HepG2 (cell line): ENCODE measurements at regions not wholly inside any gene's neighbourhood (a gene's known extent, or its start where the extent isn't known, plus 50 kb on each side); places are given as distances from the start of the nearest gene placed in this dataset.

Experiments used
- ATAC-seq: fragments of 200-7000 bp; cut with Tn5 transposase; 3 replicates; pipeline ENCODE4 v1.9.1; 2020; ENCODE audit warnings: mild to moderate bottlenecking, moderate library complexity
- BruUV-seq: library from RNA; stranded (reverse); fragments of 400-500 nt; replicated peaks from 2 replicates; lab custom pipeline; 2021; lab: Mats Ljungman, UMichigan
- CTCF ChIA-PET: fragments of 300-600 bp; formaldehyde crosslinking; extraction: SDS; loops from one replicate; lab custom pipeline; 2021; ENCODE audit warnings: low total read pairs, inconsistent platforms, low intra/inter-chr PET ratio; lab: Yijun Ruan, JAX
- POLR2A ChIA-PET: fragments of 350-600 bp; sonication (Branson Sonifier 250); formaldehyde crosslinking; loops from one replicate; lab custom pipeline; 2020; ENCODE audit warnings: antibody characterized with exemption, inconsistent platforms; lab: Yijun Ruan, JAX
- DNase-seq: peaks from one replicate; pipeline ENCODE4 v3.0.0-alpha.2; 2015; ENCODE audit warnings: low spot score
- FAIRE-seq: peaks from 3 replicates; lab custom pipeline; 2011; peaks lifted over from hg19 to GRCh38; lab: Jason Lieb, UNC
- H2AFZ ChIP-seq: one replicate; pipeline ENCODE4 v1.6.1; 2011; ENCODE audit warnings: low read length, inconsistent platforms
- H3K27ac ChIP-seq: fragments of 300-600 bp; 3 replicates; pipeline ENCODE4 v1.8.0; 2011; ENCODE audit warnings: mixed run types, mild to moderate bottlenecking, mixed read lengths, low read length, inconsistent platforms; ENCODE audit not compliant: insufficient read depth; ENCODE audit errors: extremely low read length
- H3K27me3 ChIP-seq, 2 experiments: fragments of 200-600 bp in 1 of 2; 2 replicates in 1 of 2; 3 replicates in 1 of 2; pipeline versions ENCODE4 v1.6.0 to v1.8.0; 2011; ENCODE audit warnings: low read length in 2 of 2, mild to moderate bottlenecking in 2 of 2, moderate library complexity in 2 of 2, inconsistent platforms in 1 of 2; ENCODE audit not compliant: insufficient read depth in 2 of 2, control insufficient read depth in 1 of 2
- H3K36me3 ChIP-seq, 2 experiments: fragments of 200-600 bp in 1 of 2; replicated peaks in 1 of 2; 2 replicates in 1 of 2; 3 replicates in 1 of 2; pipeline versions ENCODE4 v1.5.1 to v1.8.0; 2011; ENCODE audit warnings: low read length in 2 of 2, inconsistent platforms in 1 of 2; ENCODE audit not compliant: insufficient read depth in 2 of 2, control insufficient read depth in 1 of 2
- H3K4me1 ChIP-seq: 2 replicates; pipeline ENCODE4 v1.5.1; 2012; ENCODE audit warnings: low read length, inconsistent platforms; ENCODE audit not compliant: insufficient read depth
- H3K4me2 ChIP-seq: 2 replicates; pipeline ENCODE4 v1.6.0; 2011; ENCODE audit warnings: low read depth, low read length, inconsistent platforms
- H3K4me3 ChIP-seq, 3 experiments: fragments of 200-600 bp in 1 of 3; sonication (generic), shearing (Covaris generic) in 1 of 3; replicated peaks in 1 of 3; 2 replicates each; pipeline ENCODE4 v1.5.1; 2011 to 2016; ENCODE audit warnings: low read length in 3 of 3, inconsistent platforms in 2 of 3, low read depth in 2 of 3, mild to moderate bottlenecking in 2 of 3, control low read depth in 1 of 3, mixed read lengths in 1 of 3; ENCODE audit not compliant: insufficient read depth in 1 of 3
- H3K79me2 ChIP-seq: one replicate; pipeline ENCODE4 v1.6.1; 2011; ENCODE audit warnings: low read length, inconsistent platforms; ENCODE audit not compliant: insufficient read depth
- H3K9ac ChIP-seq: 2 replicates; pipeline ENCODE4 v1.6.0; 2011; ENCODE audit warnings: mild to moderate bottlenecking, low read depth, low read length, inconsistent platforms; ENCODE audit not compliant: insufficient read depth
- H3K9me3 ChIP-seq: 2 replicates; pipeline ENCODE4 v1.5.1; 2012; ENCODE audit warnings: mild to moderate bottlenecking, low read length
- H4K20me1 ChIP-seq: 2 replicates; pipeline ENCODE4 v1.6.0; 2011; ENCODE audit warnings: inconsistent platforms, mild to moderate bottlenecking, low read length, moderate library complexity; ENCODE audit not compliant: insufficient read depth
- ESRRA ChIP-seq: sonication (generic); formaldehyde crosslinking; IDR thresholded peaks from 2 replicates; pipeline ENCODE4 v1.5.1; 2020; ENCODE audit warnings: mild to moderate bottlenecking, low read depth, missing genetic modification reagents
- HMGA1 ChIP-seq: sonication (generic); formaldehyde crosslinking; conservative IDR thresholded peaks from 2 replicates; pipeline ENCODE4 v1.4.0; 2020; ENCODE audit warnings: missing genetic modification reagents
- KAT8 ChIP-seq: IDR thresholded peaks from 2 replicates; pipeline ENCODE4 v1.6.1; 2016; ENCODE audit warnings: missing genetic modification reagents, missing compliant biosample characterization
- KDM1A ChIP-seq: IDR thresholded peaks from 2 replicates; pipeline ENCODE4 v1.6.1; 2016; ENCODE audit warnings: missing compliant biosample characterization
- NFIC ChIP-seq: IDR thresholded peaks from 2 replicates; pipeline ENCODE4 v1.6.1; 2012; ENCODE audit warnings: mild to moderate bottlenecking, low read length, inconsistent platforms
- XRCC5 ChIP-seq: fragments of 200-400 bp; formaldehyde crosslinking; optimal IDR thresholded peaks from 2 replicates; pipeline ENCODE3; 2017; ENCODE audit warnings: mild to moderate bottlenecking, low read length
- ZBTB8A ChIP-seq: sonication (generic); formaldehyde crosslinking; IDR thresholded peaks from 2 replicates; pipeline ENCODE4 v1.4.0; 2020; ENCODE audit warnings: mild to moderate bottlenecking, low read depth, missing genetic modification reagents, borderline replicate concordance
- ZC3H4 ChIP-seq: sonication (generic); formaldehyde crosslinking; IDR thresholded peaks from 2 replicates; pipeline ENCODE4 v1.4.0; 2020; ENCODE audit warnings: missing genetic modification reagents, borderline replicate concordance
- ZNF678 ChIP-seq: sonication (generic); formaldehyde crosslinking; IDR thresholded peaks from 2 replicates; pipeline ENCODE4 v1.4.0; 2020; ENCODE audit warnings: mild to moderate bottlenecking, missing genetic modification reagents
- ZNF781 ChIP-seq: sonication (generic); formaldehyde crosslinking; IDR thresholded peaks from 2 replicates; pipeline ENCODE4 v1.5.1; 2020; ENCODE audit warnings: borderline replicate concordance, mild to moderate bottlenecking, missing genetic modification reagents; ENCODE audit errors: not compliant biosample characterization
- ZNF83 ChIP-seq: sonication (generic); formaldehyde crosslinking; IDR thresholded peaks from 2 replicates; pipeline ENCODE4 v1.4.0; 2020; ENCODE audit warnings: missing genetic modification reagents, mild to moderate bottlenecking, borderline replicate concordance
- ZSCAN12 ChIP-seq: sonication (generic); formaldehyde crosslinking; IDR thresholded peaks from 2 replicates; pipeline ENCODE4 v1.9.0; 2021; ENCODE audit warnings: mild to moderate bottlenecking, missing genetic modification reagents
- ZSCAN22 ChIP-seq: sonication (generic); formaldehyde crosslinking; IDR thresholded peaks from 2 replicates; pipeline ENCODE4 v1.4.0; 2020; ENCODE audit warnings: mild to moderate bottlenecking, missing genetic modification reagents
- WGBS: methylation state at CpG from one replicate; pipeline ENCODE4 v1.1.6; 2017; ENCODE audit warnings: low lambda C conversion rate; 5-methylcytosine and 5-hydroxymethylcytosine counted together
- in situ Hi-C: cut with HindIII; loops from 2 replicates; pipeline ENCODE4 v1.10.0; 2017; ENCODE audit warnings: low pct_unique_long_range_greater_than_20kb; ENCODE audit not compliant: extremely low pct_ligation_motif_present
- intact Hi-C: fragments of 100-400 bp; cut with micrococcal nuclease; formaldehyde crosslinking; loops from one replicate; pipeline ENCODE4 v1.10.0; 2022; ENCODE audit not compliant: unreplicated experiment
- TF ChIP-seq, protein P1 (sequence below): IDR thresholded peaks from 2 replicates; pipeline ENCODE4 v1.6.1; 2016; ENCODE audit warnings: low read depth, missing genetic modification reagents, missing compliant biosample characterization
- TF ChIP-seq, protein P2 (sequence below): sonication (generic); formaldehyde crosslinking; IDR thresholded peaks from 2 replicates; pipeline ENCODE4 v1.9.0; 2022; ENCODE audit warnings: low read depth, missing genetic modification reagents
- TF ChIP-seq, protein P3 (sequence below): sonication (generic); formaldehyde crosslinking; IDR thresholded peaks from 2 replicates; pipeline ENCODE4 v1.4.0; 2020; ENCODE audit warnings: mild to moderate bottlenecking, missing genetic modification reagents
- TF ChIP-seq, protein P4 (sequence below): sonication (generic); formaldehyde crosslinking; IDR thresholded peaks from 2 replicates; pipeline ENCODE4 v1.5.0; 2020; ENCODE audit warnings: mild to moderate bottlenecking, missing genetic modification reagents, moderate library complexity

DNA sequence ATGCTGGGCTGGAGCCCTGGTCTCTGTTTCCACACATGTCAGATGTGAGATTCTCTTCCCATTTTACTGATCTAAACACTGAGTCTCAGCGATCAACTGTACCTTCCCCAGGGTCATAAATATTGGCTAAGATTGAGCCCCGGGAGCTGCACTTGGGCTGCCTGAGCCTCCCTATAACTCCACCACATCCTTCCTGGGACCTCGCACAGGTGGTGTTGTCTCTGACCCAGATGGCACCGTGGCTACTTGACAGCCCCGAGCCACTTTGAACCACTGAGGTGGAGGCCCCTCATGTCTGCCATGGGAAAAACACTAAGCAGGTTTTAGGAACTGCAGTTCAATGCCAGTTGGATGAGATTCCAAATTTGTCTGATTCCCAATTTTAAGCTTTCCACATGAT is 586.5 kb downstream of the IRX1 start:
- ATAC-seq (no peak), DNase-seq (no peak), FAIRE-seq (no peak)
- Histone ChIP-seq H3K9ac (no peak overlapping the region), H3K4me2 (no peak overlapping the region), H3K4me1 (no peaks in the 10 kb centered on the region), H3K79me2 (no peaks in the 10 kb centered on the region), H3K9me3 (peaks cover 81% of the 10 kb centered on the region), H2AFZ (no peak overlapping the region), H3K27ac (no peak overlapping the region), H3K4me3 (no peak overlapping the region), H3K27me3 (no peaks in the 10 kb centered on the region), H4K20me1 (no peaks in the 10 kb centered on the region), H3K36me3 (no peaks in the 10 kb centered on the region)
- in situ Hi-C loops (no loop called here), intact Hi-C loops (no loop called here)
- CTCF ChIA-PET, result no interaction called here
- BruUV-seq, result no TSS peak
- TF ChIP-seq KDM1A (CRISPR knock-in tag) (no peak), XRCC5 (no peak), ZC3H4 (CRISPR knock-in tag) (no peak), KAT8 (CRISPR knock-in tag) (no peak), ZSCAN12 (CRISPR knock-in tag) (no peak), ZSCAN22 (CRISPR knock-in tag) (no peak), ZNF83 (CRISPR knock-in tag) (no peak), ZBTB8A (CRISPR knock-in tag) (no peak), ESRRA (CRISPR knock-in tag) (no peak), ZNF781 (no peak), HMGA1 (CRISPR knock-in tag) (no peak), ZNF678 (CRISPR knock-in tag) (no peak), NFIC (no peak)
- TF ChIP-seq, protein P1, sequence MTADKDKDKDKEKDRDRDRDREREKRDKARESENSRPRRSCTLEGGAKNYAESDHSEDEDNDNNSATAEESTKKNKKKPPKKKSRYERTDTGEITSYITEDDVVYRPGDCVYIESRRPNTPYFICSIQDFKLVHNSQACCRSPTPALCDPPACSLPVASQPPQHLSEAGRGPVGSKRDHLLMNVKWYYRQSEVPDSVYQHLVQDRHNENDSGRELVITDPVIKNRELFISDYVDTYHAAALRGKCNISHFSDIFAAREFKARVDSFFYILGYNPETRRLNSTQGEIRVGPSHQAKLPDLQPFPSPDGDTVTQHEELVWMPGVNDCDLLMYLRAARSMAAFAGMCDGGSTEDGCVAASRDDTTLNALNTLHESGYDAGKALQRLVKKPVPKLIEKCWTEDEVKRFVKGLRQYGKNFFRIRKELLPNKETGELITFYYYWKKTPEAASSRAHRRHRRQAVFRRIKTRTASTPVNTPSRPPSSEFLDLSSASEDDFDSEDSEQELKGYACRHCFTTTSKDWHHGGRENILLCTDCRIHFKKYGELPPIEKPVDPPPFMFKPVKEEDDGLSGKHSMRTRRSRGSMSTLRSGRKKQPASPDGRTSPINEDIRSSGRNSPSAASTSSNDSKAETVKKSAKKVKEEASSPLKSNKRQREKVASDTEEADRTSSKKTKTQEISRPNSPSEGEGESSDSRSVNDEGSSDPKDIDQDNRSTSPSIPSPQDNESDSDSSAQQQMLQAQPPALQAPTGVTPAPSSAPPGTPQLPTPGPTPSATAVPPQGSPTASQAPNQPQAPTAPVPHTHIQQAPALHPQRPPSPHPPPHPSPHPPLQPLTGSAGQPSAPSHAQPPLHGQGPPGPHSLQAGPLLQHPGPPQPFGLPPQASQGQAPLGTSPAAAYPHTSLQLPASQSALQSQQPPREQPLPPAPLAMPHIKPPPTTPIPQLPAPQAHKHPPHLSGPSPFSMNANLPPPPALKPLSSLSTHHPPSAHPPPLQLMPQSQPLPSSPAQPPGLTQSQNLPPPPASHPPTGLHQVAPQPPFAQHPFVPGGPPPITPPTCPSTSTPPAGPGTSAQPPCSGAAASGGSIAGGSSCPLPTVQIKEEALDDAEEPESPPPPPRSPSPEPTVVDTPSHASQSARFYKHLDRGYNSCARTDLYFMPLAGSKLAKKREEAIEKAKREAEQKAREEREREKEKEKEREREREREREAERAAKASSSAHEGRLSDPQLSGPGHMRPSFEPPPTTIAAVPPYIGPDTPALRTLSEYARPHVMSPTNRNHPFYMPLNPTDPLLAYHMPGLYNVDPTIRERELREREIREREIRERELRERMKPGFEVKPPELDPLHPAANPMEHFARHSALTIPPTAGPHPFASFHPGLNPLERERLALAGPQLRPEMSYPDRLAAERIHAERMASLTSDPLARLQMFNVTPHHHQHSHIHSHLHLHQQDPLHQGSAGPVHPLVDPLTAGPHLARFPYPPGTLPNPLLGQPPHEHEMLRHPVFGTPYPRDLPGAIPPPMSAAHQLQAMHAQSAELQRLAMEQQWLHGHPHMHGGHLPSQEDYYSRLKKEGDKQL (CRISPR knock-in tag), result no peak
- TF ChIP-seq, protein P2, sequence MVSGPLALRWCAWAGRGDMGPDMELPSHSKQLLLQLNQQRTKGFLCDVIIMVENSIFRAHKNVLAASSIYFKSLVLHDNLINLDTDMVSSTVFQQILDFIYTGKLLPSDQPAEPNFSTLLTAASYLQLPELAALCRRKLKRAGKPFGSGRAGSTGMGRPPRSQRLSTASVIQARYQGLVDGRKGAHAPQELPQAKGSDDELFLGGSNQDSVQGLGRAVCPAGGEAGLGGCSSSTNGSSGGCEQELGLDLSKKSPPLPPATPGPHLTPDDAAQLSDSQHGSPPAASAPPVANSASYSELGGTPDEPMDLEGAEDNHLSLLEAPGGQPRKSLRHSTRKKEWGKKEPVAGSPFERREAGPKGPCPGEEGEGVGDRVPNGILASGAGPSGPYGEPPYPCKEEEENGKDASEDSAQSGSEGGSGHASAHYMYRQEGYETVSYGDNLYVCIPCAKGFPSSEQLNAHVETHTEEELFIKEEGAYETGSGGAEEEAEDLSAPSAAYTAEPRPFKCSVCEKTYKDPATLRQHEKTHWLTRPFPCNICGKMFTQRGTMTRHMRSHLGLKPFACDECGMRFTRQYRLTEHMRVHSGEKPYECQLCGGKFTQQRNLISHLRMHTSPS, result no peak
- TF ChIP-seq, protein P3, sequence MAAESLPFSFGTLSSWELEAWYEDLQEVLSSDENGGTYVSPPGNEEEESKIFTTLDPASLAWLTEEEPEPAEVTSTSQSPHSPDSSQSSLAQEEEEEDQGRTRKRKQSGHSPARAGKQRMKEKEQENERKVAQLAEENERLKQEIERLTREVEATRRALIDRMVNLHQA (CRISPR knock-in tag), result no peak
- TF ChIP-seq, protein P4, sequence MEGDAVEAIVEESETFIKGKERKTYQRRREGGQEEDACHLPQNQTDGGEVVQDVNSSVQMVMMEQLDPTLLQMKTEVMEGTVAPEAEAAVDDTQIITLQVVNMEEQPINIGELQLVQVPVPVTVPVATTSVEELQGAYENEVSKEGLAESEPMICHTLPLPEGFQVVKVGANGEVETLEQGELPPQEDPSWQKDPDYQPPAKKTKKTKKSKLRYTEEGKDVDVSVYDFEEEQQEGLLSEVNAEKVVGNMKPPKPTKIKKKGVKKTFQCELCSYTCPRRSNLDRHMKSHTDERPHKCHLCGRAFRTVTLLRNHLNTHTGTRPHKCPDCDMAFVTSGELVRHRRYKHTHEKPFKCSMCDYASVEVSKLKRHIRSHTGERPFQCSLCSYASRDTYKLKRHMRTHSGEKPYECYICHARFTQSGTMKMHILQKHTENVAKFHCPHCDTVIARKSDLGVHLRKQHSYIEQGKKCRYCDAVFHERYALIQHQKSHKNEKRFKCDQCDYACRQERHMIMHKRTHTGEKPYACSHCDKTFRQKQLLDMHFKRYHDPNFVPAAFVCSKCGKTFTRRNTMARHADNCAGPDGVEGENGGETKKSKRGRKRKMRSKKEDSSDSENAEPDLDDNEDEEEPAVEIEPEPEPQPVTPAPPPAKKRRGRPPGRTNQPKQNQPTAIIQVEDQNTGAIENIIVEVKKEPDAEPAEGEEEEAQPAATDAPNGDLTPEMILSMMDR, result no peak
- 34% methylated on average over 2 of the region's 5 CpGs for WGBS
- POLR2A ChIA-PET, result no interaction called here
